ENCODE measurements at regions not wholly inside any gene's neighbourhood (a gene's known extent, or its start where the extent isn't known, plus 50 kb on each side); places are given as distances from the start of the nearest gene placed in this dataset.

- DNase-seq (ENCODE audit: low spot score) = no peak
- no peaks in the 10 kb centered on the region for H3K27me3 Mint-ChIP-seq (ENCODE audit: low read depth)
- no peak overlapping the region for H3K4me3 Mint-ChIP-seq
- no peaks in the 10 kb centered on the region for H3K36me3 Mint-ChIP-seq
- ChIA-PET POLR2A (no interaction called here), CTCF (interaction anchor here (1.5 kb wide), 1 partner anchor 9 kb away, joined by 4 read pairs; no protein-coding TSS in a partner anchor)
- H3K4me1 Mint-ChIP-seq = no peaks in the 10 kb centered on the region
- no peak for TF ChIP-seq USF2 (CRISPR knock-in tag; IDR thresholded peaks at IDR 0.05)
- no peak for TF ChIP-seq AFF4 (CRISPR knock-in tag; IDR thresholded peaks at IDR 0.05; ENCODE audit: borderline replicate concordance)
- peak overlapping the region; percentile 76; the same call in 1 of the 2 replicates for H3K27ac Mint-ChIP-seq
- ATAC-seq = no peak
- no peaks in the 10 kb centered on the region for H3K9me3 Mint-ChIP-seq
Observed at GRCh38 chr16:9602189-9602588, 510.7 kb downstream of the HAPSTR1 start.

GRCh38 chr16:9603316-9603715, 511.9 kb downstream of the HAPSTR1 start:
- POLR2A ChIA-PET = no interaction called here
- CTCF ChIA-PET = no interaction called here
- no peak overlapping the region for H3K4me3 Mint-ChIP-seq
- H3K27ac Mint-ChIP-seq = no peak overlapping the region
- ATAC-seq (no peak), DNase-seq (ENCODE audit: low spot score) (no peak)
- no peaks in the 10 kb centered on the region for H3K4me1 Mint-ChIP-seq
- no peaks in the 10 kb centered on the region for H3K27me3 Mint-ChIP-seq (ENCODE audit: low read depth)
- H3K36me3 Mint-ChIP-seq = no peaks in the 10 kb centered on the region
- H3K9me3 Mint-ChIP-seq = no peaks in the 10 kb centered on the region
- TF ChIP-seq CDX4 (CRISPR knock-in tag; IDR thresholded peaks at IDR 0.05; ENCODE audit: borderline replicate concordance) = no peak
- TF ChIP-seq E2F4 (CRISPR knock-in tag; IDR thresholded peaks at IDR 0.05; ENCODE audit: borderline replicate concordance, low read depth) = no peak
- TF ChIP-seq ZNF512 (CRISPR knock-in tag; IDR thresholded peaks at IDR 0.05; ENCODE audit: borderline replicate concordance) = no peak
- no peak for TF ChIP-seq E2F1 (CRISPR knock-in tag; IDR thresholded peaks at IDR 0.05)
- no peak for TF ChIP-seq NR2C2 (CRISPR knock-in tag; IDR thresholded peaks at IDR 0.05)
- no peak for TF ChIP-seq ERG (CRISPR knock-in tag; IDR thresholded peaks at IDR 0.05)
- TF ChIP-seq KAT7 (CRISPR knock-in tag; IDR thresholded peaks at IDR 0.05; ENCODE audit: borderline replicate concordance) = no peak
- TF ChIP-seq CTCF (IDR thresholded peaks at IDR 0.05) = no peak
- no peak for TF ChIP-seq JAZF1 (CRISPR knock-in tag; IDR thresholded peaks at IDR 0.05)
- TF ChIP-seq IRF2 (CRISPR knock-in tag; IDR thresholded peaks at IDR 0.05; ENCODE audit: borderline replicate concordance, low read depth) = no peak
- TF ChIP-seq ZBTB21 (CRISPR knock-in tag; IDR thresholded peaks at IDR 0.05; ENCODE audit: borderline replicate concordance) = no peak
- TF ChIP-seq CREB1 (CRISPR knock-in tag; IDR thresholded peaks at IDR 0.05) = no peak
- no peak for TF ChIP-seq SP1 (CRISPR knock-in tag; conservative IDR thresholded peaks at IDR 0.05)
- no peak for TF ChIP-seq TEAD1 (CRISPR knock-in tag; IDR thresholded peaks at IDR 0.05)
- TF ChIP-seq ELF4 (CRISPR knock-in tag; IDR thresholded peaks at IDR 0.05; ENCODE audit: low read depth) = no peak

All from WTC11 (cell line).